ENCODE measurements at regions not wholly inside any gene's neighbourhood (a gene's known extent, or its start where the extent isn't known, plus 50 kb on each side); places are given as distances from the start of the nearest gene placed in this dataset.

- Histone ChIP-seq H2BK5ac (ENCODE audit: low read depth, low read length) (no peak overlapping the region), H3K4me1 (replicated peaks in 1 of 4; ENCODE audit: control insufficient read depth in 3 of 4, insufficient read depth in 4 of 4, low read length in 3 of 4) (no peaks in the 10 kb centered on the region), H3K36me3 (ENCODE audit: control insufficient read depth in 2 of 4, insufficient read depth in 4 of 4, low read length in 3 of 4) (no peaks in the 10 kb centered on the region), H4K5ac (ENCODE audit: insufficient read length, low read depth, low read length) (no peak overlapping the region), H3K4ac (replicated peaks; ENCODE audit: insufficient read length, low read depth, low read length) (no peak overlapping the region), H2BK12ac (ENCODE audit: low read depth, low read length) (no peak overlapping the region), H4K8ac (ENCODE audit: extremely low read depth, insufficient read depth, low read length) (no peak overlapping the region), H2AFZ (ENCODE audit: low read length) (0 out of 2 replicates have a peak overlapping the region, but pooled peaks have one; percentile 22), H3K4me2 (ENCODE audit: insufficient read depth in 1 of 2, low read depth in 2 of 2, low read length in 2 of 2) (no peak overlapping the region), H3K27me3 (replicated peaks in 1 of 4; ENCODE audit: control insufficient read depth in 3 of 4, extremely low read depth in 1 of 4, insufficient read depth in 3 of 4, low read length in 3 of 4) (no peaks in the 10 kb centered on the region; a peak in 1 of 7 replicates), H3K79me2 (ENCODE audit: control insufficient read depth in 1 of 2, insufficient read depth in 2 of 2, low read length in 2 of 2) (no peaks in the 10 kb centered on the region), H2BK120ac (replicated peaks; ENCODE audit: low read depth, low read length) (no peak overlapping the region), H2AK5ac (ENCODE audit: low read depth, low read length) (no peak overlapping the region), H3K27ac (ENCODE audit: low read depth, low read length) (no peak overlapping the region; the same call in 1 of the 2 replicates), H3K23ac (ENCODE audit: insufficient read length) (no peak overlapping the region), H3K79me1 (ENCODE audit: low read depth, low read length) (no peaks in the 10 kb centered on the region), H3K14ac (ENCODE audit: insufficient read length) (no peak overlapping the region), H3K56ac (replicated peaks; ENCODE audit: insufficient read length, low read depth, low read length) (no peak overlapping the region), H3K4me3 (ENCODE audit: extremely low read depth in 1 of 4, insufficient read depth in 2 of 4, low read depth in 3 of 4, low read length in 4 of 4) (no peak overlapping the region), H3K9me3 (ENCODE audit: insufficient read depth in 2 of 2, low read depth in 1 of 2, low read length in 1 of 2) (no peaks in the 10 kb centered on the region), H2BK15ac (ENCODE audit: low read length) (no peak overlapping the region), H4K91ac (replicated peaks; ENCODE audit: insufficient read length, low read length) (no peak overlapping the region), H3K23me2 (ENCODE audit: low read depth, low read length) (no peaks in the 10 kb centered on the region), H3K18ac (ENCODE audit: extremely low read depth, low read length) (no peak overlapping the region), H3K9ac (replicated peaks in 1 of 4; ENCODE audit: extremely low read depth in 1 of 4, low read depth in 3 of 4, low read length in 3 of 4) (no peak overlapping the region), H2BK20ac (ENCODE audit: low read length) (no peak overlapping the region), H4K20me1 (replicated peaks in 1 of 2; ENCODE audit: control insufficient read depth in 1 of 2, insufficient read depth in 2 of 2, low read length in 2 of 2) (no peaks in the 10 kb centered on the region)
- WGBS, 2 experiments (ENCODE audit: extremely low coverage in 1 of 2, insufficient coverage in 1 of 2, insufficient read length in 1 of 2, insufficient replicate concordance in 2 of 2, low coverage in 1 of 2, low lambda C conversion rate in 2 of 2, missing lambda C conversion rate in 1 of 2), result 91% methylated on average over 9 of the region's 9 CpGs; no CpG with 5 or more reads in 1 of the 2 experiments
- no peak for DNase-seq (ENCODE audit: low read depth in 1 of 2, low spot score in 2 of 2)
- TF ChIP-seq CREB1 (IDR thresholded peaks at IDR 0.05) (no peak), KDM4A (IDR thresholded peaks at IDR 0.05; ENCODE audit: low read depth, low read length, severe bottlenecking) (no peak), TBP (IDR thresholded peaks at IDR 0.05; ENCODE audit: low read depth, low read length) (no peak), SIN3A (conservative IDR thresholded peaks at IDR 0.05 in 1 of 2, IDR thresholded peaks at IDR 0.05 in 1 of 2; ENCODE audit: low read depth in 1 of 2, low read length in 2 of 2) (no peak), RBBP5 (IDR thresholded peaks at IDR 0.05; ENCODE audit: borderline replicate concordance, low read depth, low read length) (no peak), SIRT6 (IDR thresholded peaks at IDR 0.05; ENCODE audit: low read length) (no peak), EP300 (IDR thresholded peaks at IDR 0.05; ENCODE audit: borderline replicate concordance in 1 of 2, low read depth in 2 of 2, low read length in 2 of 2) (no peak)
- ChIA-PET POLR2A (ENCODE audit: partially characterized antibody) (no interaction called here), CTCF (ENCODE audit: partially characterized antibody) (interaction anchor here (1.0 to 1.8 kb wide), 10 partner anchors 11 to 337 kb away, joined by 3 to 12 read pairs (median 4); no protein-coding TSS in a partner anchor)
- no peak for FAIRE-seq
Measured at GRCh38 chr9:89929673-89930480, 325.1 kb downstream of the GADD45G start.

Measured in H1 (cell line).